K562 (cell line): ENCODE measurements at regions not wholly inside any gene's neighbourhood (a gene's known extent, or its start where the extent isn't known, plus 50 kb on each side); places are given as distances from the start of the nearest gene placed in this dataset.

Source experiments
- ATAC-seq: fragments of 200-7000 bp; cut with Tn5 transposase; 3 replicates; pipeline ENCODE4 v1.9.1; 2020; ENCODE audit warnings: moderate library complexity
- BruUV-seq: library from RNA; stranded (reverse); fragments of 400-500 nt; replicated peaks from 2 replicates; lab custom pipeline; 2021; lab: Mats Ljungman, UMichigan
- CTCF ChIA-PET: fragments of 300-600 bp; formaldehyde crosslinking; extraction: SDS; loops from one replicate; lab custom pipeline; 2021; ENCODE audit warnings: low intra/inter-chr PET ratio; lab: Yijun Ruan, JAX
- POLR2A ChIA-PET: fragments of 300-600, 350-650 bp; sonication (Branson Sonifier 250); formaldehyde crosslinking; extraction: SDS; loops from one replicate; lab custom pipeline; 2021; ENCODE audit warnings: antibody characterized with exemption, inconsistent platforms; lab: Yijun Ruan, JAX
- DNase-seq, 4 experiments: peaks; one replicate each; pipeline versions ENCODE4 v3.0.0 to v3.0.0-alpha.2; 2011 to 2018; ENCODE audit warnings: low spot score in 3 of 4, mixed read lengths in 3 of 4; ENCODE audit errors: extremely low read depth in 1 of 4
- FAIRE-seq: peaks from 2 replicates; lab custom pipeline; 2011; peaks lifted over from hg19 to GRCh38; lab: Jason Lieb, UNC
- H2AFZ ChIP-seq: 2 replicates; pipeline ENCODE4 v1.6.0; 2011; ENCODE audit warnings: low read depth, low read length, control low read depth, inconsistent platforms
- H3K27ac ChIP-seq: fragments of 200-600 bp; 3 replicates; pipeline ENCODE4 v1.8.0; 2011; ENCODE audit warnings: low read depth, mild to moderate bottlenecking, control low read depth, inconsistent platforms, low read length, moderate library complexity, mixed read lengths; ENCODE audit errors: extremely low read depth
- H3K27me3 ChIP-seq, 2 experiments: fragments of 300-600 bp in 1 of 2; 2 replicates in 1 of 2; 3 replicates in 1 of 2; pipeline versions ENCODE4 v1.6.0 to v1.8.0; 2011; ENCODE audit warnings: inconsistent platforms in 2 of 2, low read length in 2 of 2, mild to moderate bottlenecking in 1 of 2, mixed read lengths in 1 of 2, moderate library complexity in 1 of 2; ENCODE audit not compliant: control insufficient read depth in 2 of 2, insufficient read depth in 2 of 2
- H3K36me3 ChIP-seq: fragments of 300-600 bp; 3 replicates; pipeline ENCODE4 v1.8.0; 2011; ENCODE audit warnings: mild to moderate bottlenecking, low read length, inconsistent platforms; ENCODE audit not compliant: control insufficient read depth, insufficient read depth
- H3K4me1 ChIP-seq, 2 experiments: fragments of 200-600 bp in 1 of 2; replicated peaks in 1 of 2; 2 replicates in 1 of 2; 3 replicates in 1 of 2; pipeline versions ENCODE4 v1.5.1 to v1.8.0; 2011; ENCODE audit warnings: inconsistent platforms in 2 of 2, low read length in 2 of 2, mild to moderate bottlenecking in 1 of 2, mixed read lengths in 1 of 2, moderate library complexity in 1 of 2; ENCODE audit not compliant: control insufficient read depth in 2 of 2, insufficient read depth in 2 of 2
- H3K4me2 ChIP-seq: 2 replicates; pipeline ENCODE4 v1.6.1; 2011; ENCODE audit warnings: low read length, control low read depth, inconsistent platforms, mixed read lengths; ENCODE audit not compliant: insufficient read depth
- H3K4me3 ChIP-seq: fragments of 200-600 bp; sonication (generic), shearing (Covaris generic); 2 replicates; pipeline ENCODE4 v1.5.1; 2016; ENCODE audit warnings: control low read depth, inconsistent platforms
- H3K79me2 ChIP-seq: fragments of 200-600 bp; 3 replicates; pipeline ENCODE4 v1.8.0; 2011; ENCODE audit warnings: low read length, inconsistent platforms; ENCODE audit not compliant: control insufficient read depth, insufficient read depth
- H3K9ac ChIP-seq, 2 experiments: 2 replicates each; pipeline versions ENCODE4 v1.6.0 to v1.6.1; 2011; ENCODE audit warnings: low read depth in 2 of 2, low read length in 2 of 2, control low read depth in 1 of 2, inconsistent platforms in 1 of 2, mild to moderate bottlenecking in 1 of 2, mixed read lengths in 1 of 2; ENCODE audit not compliant: insufficient read depth in 1 of 2
- H3K9me1 ChIP-seq: one replicate; pipeline ENCODE4 v1.6.0; 2011; ENCODE audit warnings: inconsistent platforms, mild to moderate bottlenecking, low read length, moderate library complexity; ENCODE audit not compliant: control insufficient read depth, insufficient read depth
- H3K9me3 ChIP-seq: replicated peaks from 2 replicates; pipeline ENCODE4 v1.5.1; 2011; ENCODE audit warnings: low read depth, low read length, inconsistent platforms; ENCODE audit not compliant: control insufficient read depth, insufficient read depth
- H4K20me1 ChIP-seq: replicated peaks from 2 replicates; pipeline ENCODE4 v1.6.1; 2011; ENCODE audit warnings: low read length, inconsistent platforms, mixed read lengths; ENCODE audit not compliant: control insufficient read depth, insufficient read depth
- FOXP1 ChIP-seq: sonication (generic); formaldehyde crosslinking; IDR thresholded peaks from 2 replicates; pipeline ENCODE4 v1.8.0; 2022; ENCODE audit warnings: mild to moderate bottlenecking, missing genetic modification reagents
- NCOA4 ChIP-seq: fragments of 450-650 bp; IDR thresholded peaks from 2 replicates; pipeline ENCODE4 v1.6.1; 2018; ENCODE audit warnings: mild to moderate bottlenecking; ENCODE audit not compliant: partially characterized antibody
- TEAD2 ChIP-seq: fragments of 450-650 bp; IDR thresholded peaks from 2 replicates; pipeline ENCODE4 v1.6.1; 2016; ENCODE audit warnings: missing genetic modification characterization, control low read depth, missing compliant biosample characterization
- ZNF175 ChIP-seq: fragments of 200-800 bp; sonication (Bioruptor generic); IDR thresholded peaks from 2 replicates; pipeline ENCODE4 v1.6.1; 2016; ENCODE audit warnings: low read depth, mild to moderate bottlenecking, missing genetic modification characterization, missing compliant biosample characterization
- ZNF197 ChIP-seq: fragments of 200-800 bp; sonication (Bioruptor generic); IDR thresholded peaks from 2 replicates; pipeline ENCODE4 v1.6.1; 2016; ENCODE audit warnings: low read depth, missing genetic modification characterization, missing compliant biosample characterization
- ZNF507 ChIP-seq: conservative IDR thresholded peaks from 2 replicates; pipeline ENCODE4 v1.6.1; 2017; ENCODE audit warnings: missing genetic modification characterization, missing compliant biosample characterization
- in situ Hi-C: fragments of 300-500 bp; cut with MboI; formaldehyde crosslinking; loops from 4 replicates; pipeline ENCODE4 v1.15.0; 2018; ENCODE audit warnings: inconsistent platforms, mixed read lengths
- intact Hi-C: fragments of 100-400 bp; cut with micrococcal nuclease; formaldehyde crosslinking; loops from 2 replicates; pipeline ENCODE4 v1.14.2; 2022
- TF ChIP-seq, protein P1 (sequence below): sonication (generic); formaldehyde crosslinking; IDR thresholded peaks from 2 replicates; pipeline ENCODE4 v1.8.1; 2023; ENCODE audit warnings: missing genetic modification reagents, mild to moderate bottlenecking, borderline replicate concordance
- TF ChIP-seq, protein P2 (sequence below): fragments of 250-450 bp; sonication (Bioruptor Pico); IDR thresholded peaks from 2 replicates; pipeline ENCODE4 v1.8.0; 2021; ENCODE audit warnings: moderate library complexity, mild to moderate bottlenecking, inconsistent platforms
- TF ChIP-seq, protein P3 (sequence below): fragments of 450-650 bp; IDR thresholded peaks from 2 replicates; pipeline ENCODE4 v1.6.1; 2016; ENCODE audit warnings: low read depth, mild to moderate bottlenecking, moderate library complexity
- TF ChIP-seq, protein P4 (sequence below), 3 experiments: IDR thresholded peaks in 2 of 3; conservative IDR thresholded peaks in 1 of 3; 2 replicates each; pipeline ENCODE4 v1.5.1; 2011 to 2012; ENCODE audit warnings: low read length in 3 of 3, mild to moderate bottlenecking in 3 of 3, control low read depth in 2 of 3, improper control_type of control experiment in 1 of 3, inconsistent platforms in 1 of 3, low read depth in 1 of 3, mixed read lengths in 1 of 3, moderate library complexity in 1 of 3; ENCODE audit not compliant: insufficient read depth in 2 of 3

DNA sequence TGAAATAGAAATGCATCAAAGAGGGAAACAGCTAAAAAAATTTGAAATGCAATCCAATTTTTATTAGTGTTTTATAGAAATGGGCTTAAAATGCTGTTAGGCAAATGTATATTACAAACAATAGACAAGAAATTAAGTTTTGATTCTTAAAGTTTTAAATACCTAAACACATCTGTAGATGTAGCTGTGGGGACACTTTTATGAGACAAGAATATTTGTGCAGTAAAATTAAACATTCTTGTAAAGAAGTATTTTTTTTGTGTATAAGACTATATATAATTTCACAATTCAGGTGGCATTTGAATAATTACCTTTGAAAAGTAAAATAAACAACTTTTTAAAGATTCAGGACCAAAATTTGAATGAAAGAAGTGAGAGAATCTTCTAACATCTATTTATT lies 1015.9 kb downstream of the REEP3 start:
- CTCF ChIA-PET: no interaction called here
- Histone ChIP-seq H3K27ac (no peak overlapping the region), H3K27me3 (no peaks in the 10 kb centered on the region), H3K9me1 (no peaks in the 10 kb centered on the region)
- in situ Hi-C loops: no loop called here
- TF ChIP-seq, protein P1, sequence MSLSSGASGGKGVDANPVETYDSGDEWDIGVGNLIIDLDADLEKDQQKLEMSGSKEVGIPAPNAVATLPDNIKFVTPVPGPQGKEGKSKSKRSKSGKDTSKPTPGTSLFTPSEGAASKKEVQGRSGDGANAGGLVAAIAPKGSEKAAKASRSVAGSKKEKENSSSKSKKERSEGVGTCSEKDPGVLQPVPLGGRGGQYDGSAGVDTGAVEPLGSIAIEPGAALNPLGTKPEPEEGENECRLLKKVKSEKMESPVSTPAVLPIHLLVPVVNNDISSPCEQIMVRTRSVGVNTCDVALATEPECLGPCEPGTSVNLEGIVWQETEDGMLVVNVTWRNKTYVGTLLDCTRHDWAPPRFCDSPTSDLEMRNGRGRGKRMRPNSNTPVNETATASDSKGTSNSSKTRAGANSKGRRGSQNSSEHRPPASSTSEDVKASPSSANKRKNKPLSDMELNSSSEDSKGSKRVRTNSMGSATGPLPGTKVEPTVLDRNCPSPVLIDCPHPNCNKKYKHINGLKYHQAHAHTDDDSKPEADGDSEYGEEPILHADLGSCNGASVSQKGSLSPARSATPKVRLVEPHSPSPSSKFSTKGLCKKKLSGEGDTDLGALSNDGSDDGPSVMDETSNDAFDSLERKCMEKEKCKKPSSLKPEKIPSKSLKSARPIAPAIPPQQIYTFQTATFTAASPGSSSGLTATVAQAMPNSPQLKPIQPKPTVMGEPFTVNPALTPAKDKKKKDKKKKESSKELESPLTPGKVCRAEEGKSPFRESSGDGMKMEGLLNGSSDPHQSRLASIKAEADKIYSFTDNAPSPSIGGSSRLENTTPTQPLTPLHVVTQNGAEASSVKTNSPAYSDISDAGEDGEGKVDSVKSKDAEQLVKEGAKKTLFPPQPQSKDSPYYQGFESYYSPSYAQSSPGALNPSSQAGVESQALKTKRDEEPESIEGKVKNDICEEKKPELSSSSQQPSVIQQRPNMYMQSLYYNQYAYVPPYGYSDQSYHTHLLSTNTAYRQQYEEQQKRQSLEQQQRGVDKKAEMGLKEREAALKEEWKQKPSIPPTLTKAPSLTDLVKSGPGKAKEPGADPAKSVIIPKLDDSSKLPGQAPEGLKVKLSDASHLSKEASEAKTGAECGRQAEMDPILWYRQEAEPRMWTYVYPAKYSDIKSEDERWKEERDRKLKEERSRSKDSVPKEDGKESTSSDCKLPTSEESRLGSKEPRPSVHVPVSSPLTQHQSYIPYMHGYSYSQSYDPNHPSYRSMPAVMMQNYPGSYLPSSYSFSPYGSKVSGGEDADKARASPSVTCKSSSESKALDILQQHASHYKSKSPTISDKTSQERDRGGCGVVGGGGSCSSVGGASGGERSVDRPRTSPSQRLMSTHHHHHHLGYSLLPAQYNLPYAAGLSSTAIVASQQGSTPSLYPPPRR: no peak
- TF ChIP-seq ZNF175: no peak
- TF ChIP-seq, protein P2, sequence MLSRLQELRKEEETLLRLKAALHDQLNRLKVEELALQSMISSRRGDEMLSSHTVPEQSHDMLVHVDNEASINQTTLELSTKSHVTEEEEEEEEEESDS (CRISPR knock-in tag): no peak
- no peak for TF ChIP-seq NCOA4
- TF ChIP-seq, protein P3, sequence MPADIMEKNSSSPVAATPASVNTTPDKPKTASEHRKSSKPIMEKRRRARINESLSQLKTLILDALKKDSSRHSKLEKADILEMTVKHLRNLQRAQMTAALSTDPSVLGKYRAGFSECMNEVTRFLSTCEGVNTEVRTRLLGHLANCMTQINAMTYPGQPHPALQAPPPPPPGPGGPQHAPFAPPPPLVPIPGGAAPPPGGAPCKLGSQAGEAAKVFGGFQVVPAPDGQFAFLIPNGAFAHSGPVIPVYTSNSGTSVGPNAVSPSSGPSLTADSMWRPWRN: no peak
- TF ChIP-seq FOXP1 (CRISPR knock-in tag): no peak
- TF ChIP-seq ZNF197 (CRISPR knock-in tag): no peak
- TF ChIP-seq, protein P4, sequence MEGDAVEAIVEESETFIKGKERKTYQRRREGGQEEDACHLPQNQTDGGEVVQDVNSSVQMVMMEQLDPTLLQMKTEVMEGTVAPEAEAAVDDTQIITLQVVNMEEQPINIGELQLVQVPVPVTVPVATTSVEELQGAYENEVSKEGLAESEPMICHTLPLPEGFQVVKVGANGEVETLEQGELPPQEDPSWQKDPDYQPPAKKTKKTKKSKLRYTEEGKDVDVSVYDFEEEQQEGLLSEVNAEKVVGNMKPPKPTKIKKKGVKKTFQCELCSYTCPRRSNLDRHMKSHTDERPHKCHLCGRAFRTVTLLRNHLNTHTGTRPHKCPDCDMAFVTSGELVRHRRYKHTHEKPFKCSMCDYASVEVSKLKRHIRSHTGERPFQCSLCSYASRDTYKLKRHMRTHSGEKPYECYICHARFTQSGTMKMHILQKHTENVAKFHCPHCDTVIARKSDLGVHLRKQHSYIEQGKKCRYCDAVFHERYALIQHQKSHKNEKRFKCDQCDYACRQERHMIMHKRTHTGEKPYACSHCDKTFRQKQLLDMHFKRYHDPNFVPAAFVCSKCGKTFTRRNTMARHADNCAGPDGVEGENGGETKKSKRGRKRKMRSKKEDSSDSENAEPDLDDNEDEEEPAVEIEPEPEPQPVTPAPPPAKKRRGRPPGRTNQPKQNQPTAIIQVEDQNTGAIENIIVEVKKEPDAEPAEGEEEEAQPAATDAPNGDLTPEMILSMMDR (IDR thresholded peaks at IDR 0.05 in 2 of 3, conservative IDR thresholded peaks at IDR 0.05 in 1 of 3; ENCODE audit: insufficient read depth in 2 of 3, low read depth in 1 of 3, low read length in 3 of 3): no peak
- no peak for TF ChIP-seq ZNF507 (tag)
- no peak for TF ChIP-seq TEAD2
- TF ChIP-seq, all 486 proteins: peak for 0
- H3K4me1 ChIP-seq: no peaks in the 10 kb centered on the region
- H3K4me2 ChIP-seq: no peak overlapping the region
- no peak overlapping the region for H2AFZ ChIP-seq
- ATAC-seq (no peak), FAIRE-seq (no peak), DNase-seq (no peak)
- no peaks in the 10 kb centered on the region for H4K20me1 ChIP-seq
- no peaks in the 10 kb centered on the region for H3K9me3 ChIP-seq
- POLR2A ChIA-PET: interaction anchor here (1.1 kb wide), 1 partner anchor 23 kb away, joined by 3 read pairs; no protein-coding TSS in a partner anchor
- H3K79me2 ChIP-seq: no peaks in the 10 kb centered on the region
- H3K36me3 ChIP-seq: no peaks in the 10 kb centered on the region
- H3K4me3 ChIP-seq: no peak overlapping the region
- no TSS peak for BruUV-seq
- H3K9ac ChIP-seq: no peak overlapping the region
- intact Hi-C loops: no loop called here
